NCI-H2196 treated with DMSO at 0.1 percent for 48 hours (cell line): ENCODE measurements at regions not wholly inside any gene's neighbourhood (a gene's known extent, or its start where the extent isn't known, plus 50 kb on each side); places are given as distances from the start of the nearest gene placed in this dataset.
A peak's percentile ranks its signal among the peaks of the same experiment; 100 is the strongest.

Source experiments
- DNase-seq: peaks from one replicate; lab custom pipeline; 2025; ENCODE audit not compliant: unreplicated experiment; lab: John Stamatoyannopoulos, UW

DNA sequence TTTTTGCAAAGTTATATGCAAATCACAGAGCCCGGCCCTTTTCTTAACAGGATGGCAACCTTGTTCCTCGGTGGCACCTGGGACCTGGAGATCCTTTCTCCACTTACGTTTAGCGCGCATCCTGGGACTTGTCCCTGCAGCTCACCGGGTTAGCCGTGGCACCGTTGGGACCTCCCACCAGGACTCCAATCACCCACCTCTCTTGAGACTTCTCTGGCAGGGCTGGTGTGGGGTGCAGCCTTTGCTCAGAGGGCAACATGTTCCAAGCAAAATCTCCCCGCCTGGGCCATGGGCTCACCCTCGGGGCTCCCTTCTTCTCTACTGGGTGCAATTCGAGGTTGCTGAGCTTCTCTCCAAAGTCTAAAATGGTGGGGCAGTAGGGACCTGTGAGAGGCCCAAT, 211.9 kb upstream of the UMPS start:
- DNase-seq = no peak

DNA sequence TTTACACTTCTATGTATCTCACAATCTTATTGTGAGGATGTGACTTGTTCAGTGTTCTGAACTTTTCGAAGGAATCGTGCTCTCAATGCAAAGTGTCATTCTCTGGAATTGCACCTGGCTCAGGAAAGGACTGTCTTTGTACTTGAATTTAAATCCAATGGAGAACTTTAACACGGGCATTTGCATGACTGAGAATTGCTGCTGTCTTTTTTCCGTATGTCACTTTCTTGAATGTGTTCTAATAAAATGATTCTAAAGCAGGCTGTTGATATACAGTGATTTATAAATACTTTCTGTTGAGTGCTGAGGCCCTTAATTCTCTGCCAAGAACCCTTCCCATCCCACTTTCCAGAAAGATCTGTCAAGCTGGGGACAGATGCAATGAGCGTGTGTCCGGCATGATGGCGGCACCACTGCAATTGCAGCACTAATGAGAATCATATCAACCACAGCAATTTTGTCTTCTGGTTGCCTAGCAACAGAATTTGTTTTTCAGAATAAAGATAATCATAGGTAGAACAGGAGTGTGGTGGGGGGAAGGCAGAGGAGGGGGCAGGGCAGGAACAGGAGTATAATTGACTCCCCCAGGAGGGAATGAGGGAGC, 210.6 kb upstream of the UMPS start:
- DNase-seq = no peak

DNA sequence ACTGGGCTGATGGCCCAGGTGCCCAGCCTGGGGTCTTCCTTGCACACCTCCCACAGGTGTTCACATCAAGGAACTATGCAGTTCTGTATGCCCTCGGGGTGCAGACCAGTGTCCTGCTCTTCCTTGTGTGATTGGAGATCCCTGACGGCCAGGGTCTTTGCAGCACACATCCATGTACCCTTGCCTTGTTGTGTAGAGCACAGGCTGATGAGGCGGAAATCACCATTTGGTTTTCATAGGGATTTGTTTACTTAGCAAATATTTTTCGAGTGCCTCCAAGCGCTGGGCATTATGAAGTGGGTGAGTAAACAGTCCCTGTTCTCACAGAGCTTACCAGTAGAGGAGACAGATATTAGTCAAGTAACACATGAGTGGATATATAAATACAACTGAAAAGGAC, 209.3 kb upstream of the UMPS start:
- peak; percentile 94 for DNase-seq

DNA sequence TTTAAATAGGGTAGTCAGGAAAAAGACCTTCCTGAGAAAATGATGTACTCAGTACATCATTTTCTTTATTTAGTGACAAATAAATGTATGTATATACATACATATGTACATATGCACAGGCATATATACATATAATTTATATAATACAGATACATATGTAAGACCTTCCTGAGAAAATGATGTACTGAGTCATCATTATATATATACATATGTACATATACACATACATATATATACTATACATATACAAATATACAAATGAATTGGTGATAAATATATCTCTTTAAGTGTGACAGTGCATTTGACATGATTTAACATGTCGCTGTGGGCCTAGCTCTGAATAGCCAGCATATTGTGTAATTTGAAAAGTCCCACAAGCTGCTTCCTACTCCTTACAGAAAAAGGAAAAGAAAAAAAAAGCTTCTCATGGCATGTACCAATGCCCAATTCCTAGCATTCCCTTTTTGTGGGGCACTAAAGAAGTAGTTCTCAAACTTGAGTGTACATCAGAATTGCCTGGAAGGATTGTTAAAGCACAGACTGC, 208.1 kb upstream of the UMPS start:
- no peak for DNase-seq

- DNase-seq = no peak
Observed at GRCh38 chr3:124526601-124527000, 203.7 kb upstream of the UMPS start.

- peak; percentile 45 for DNase-seq
Observed at GRCh38 chr3:124529826-124530571, 200.3 kb upstream of the UMPS start.

DNA sequence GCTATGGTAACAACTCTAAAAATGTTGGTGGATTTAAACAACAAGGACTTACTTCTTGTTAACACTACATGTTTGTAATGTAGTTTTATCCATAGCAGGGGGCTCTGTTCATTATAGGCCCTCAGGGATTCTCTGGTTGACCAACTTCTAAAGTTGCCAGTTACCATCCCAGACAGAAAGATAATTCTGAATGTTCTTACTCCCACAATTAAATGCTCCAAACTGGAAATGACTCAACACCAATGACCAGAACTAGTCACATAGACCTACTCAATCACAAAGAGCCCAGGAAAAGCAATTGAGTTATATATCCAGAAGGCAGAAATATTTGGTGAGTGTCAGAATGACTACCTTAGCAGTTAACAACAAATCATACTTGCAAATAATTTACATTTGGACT, 199.3 kb upstream of the UMPS start:
- no peak for DNase-seq

DNA sequence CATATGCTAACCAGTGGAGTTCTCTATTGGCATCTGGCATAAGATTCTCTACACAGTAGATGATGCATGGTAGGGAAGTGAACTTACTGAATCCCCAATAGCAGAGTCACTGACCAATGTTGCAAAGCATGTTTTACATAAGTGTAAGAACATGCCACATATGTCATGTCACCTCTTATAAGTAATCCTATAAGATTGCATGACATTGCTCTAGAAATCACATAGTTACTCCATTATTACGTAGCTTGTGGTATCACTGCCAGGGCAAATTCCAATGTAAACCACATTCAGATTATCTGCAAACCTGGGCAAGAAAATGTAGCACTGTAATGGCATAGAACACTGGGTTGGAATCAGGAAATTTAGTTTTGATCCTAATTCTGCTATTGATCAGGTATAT, 198.2 kb upstream of the UMPS start:
- no peak for DNase-seq

- DNase-seq = no peak
Observed at GRCh38 chr3:124535306-124535705, 194.9 kb upstream of the UMPS start.

DNA sequence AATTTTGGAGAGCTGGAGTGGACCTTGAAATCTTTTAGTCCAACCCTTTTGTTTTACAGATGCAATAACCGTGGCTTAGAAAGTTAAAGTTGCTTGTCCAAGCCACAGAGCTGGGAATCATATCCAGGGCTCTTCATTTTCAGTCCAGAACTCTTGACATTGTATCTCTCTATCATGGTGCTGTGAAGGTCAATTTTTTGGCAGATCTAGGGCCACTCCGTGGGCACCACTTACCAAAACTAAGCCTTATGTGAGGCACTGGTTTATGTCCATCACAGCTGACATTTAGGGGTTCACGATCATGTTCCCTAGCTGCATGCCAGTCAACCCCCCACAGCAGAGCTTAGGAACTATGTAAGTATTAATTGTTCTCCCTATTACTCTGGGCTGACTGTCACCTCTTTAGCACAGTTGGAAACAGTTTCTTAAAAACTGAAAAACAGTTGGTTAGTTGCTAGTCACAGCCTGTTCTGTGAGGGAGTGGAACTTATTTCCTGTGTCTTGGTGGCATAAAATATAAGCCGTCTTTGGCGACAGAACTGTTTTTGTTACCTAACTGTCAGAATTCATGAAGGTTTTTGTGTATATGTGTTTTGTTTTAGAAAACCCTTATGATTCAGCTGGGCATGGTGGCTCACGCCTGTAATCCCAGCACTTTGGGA, 189.6 kb upstream of the UMPS start:
- no peak for DNase-seq

DNA sequence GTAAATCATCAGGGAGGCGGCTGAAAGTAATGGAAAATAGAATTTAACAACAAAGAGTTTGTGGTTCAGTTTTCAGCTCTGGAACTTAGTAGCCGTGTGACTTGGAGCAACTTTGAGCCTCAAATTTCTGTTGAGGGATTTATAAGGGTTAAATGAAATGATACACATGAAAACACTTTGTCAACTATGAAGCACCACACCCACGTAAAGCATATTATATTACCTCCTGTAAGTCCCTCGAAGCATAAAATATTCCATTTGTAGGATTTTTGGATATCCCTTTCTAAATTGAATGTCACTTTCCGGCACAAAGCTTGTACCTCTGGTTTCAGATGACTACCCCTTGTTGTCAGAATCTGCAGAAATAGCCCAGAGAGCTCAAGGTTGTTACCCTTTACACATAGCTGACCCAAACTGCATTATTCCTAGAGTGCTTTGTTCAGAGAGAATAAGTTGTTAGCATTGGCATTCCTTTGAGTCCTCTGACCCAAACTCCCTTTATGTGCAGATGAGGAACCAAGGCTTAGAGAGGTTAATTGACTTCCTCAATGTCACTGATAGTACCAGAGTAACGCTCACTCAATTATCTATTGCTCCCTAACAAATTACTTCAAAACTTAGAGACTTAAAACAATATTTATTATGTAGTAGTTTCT, 187.9 kb upstream of the UMPS start:
- no peak for DNase-seq

DNA sequence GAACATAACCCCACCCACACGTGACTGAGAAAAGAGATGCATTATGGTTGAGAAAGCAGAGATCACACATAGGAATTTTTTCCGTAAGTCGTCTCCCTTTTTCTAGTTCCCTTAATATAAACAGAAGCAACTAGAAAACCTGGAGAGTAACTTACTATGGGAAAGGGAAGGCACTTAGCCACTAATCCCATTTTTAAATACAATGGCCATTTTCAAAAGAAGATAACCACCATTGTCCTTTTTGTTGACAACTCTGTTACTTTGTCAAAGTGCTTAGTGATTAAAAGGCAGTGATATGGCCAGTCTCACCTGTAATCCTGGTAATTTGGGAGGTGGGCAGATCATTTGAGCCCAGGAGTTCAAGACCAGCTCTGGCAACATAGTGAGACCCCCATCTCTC, 184.4 kb upstream of the UMPS start:
- no peak for DNase-seq

- peak; percentile 97 for DNase-seq
Observed at GRCh38 chr3:124552224-124552623, 178.0 kb upstream of the UMPS start.

DNA sequence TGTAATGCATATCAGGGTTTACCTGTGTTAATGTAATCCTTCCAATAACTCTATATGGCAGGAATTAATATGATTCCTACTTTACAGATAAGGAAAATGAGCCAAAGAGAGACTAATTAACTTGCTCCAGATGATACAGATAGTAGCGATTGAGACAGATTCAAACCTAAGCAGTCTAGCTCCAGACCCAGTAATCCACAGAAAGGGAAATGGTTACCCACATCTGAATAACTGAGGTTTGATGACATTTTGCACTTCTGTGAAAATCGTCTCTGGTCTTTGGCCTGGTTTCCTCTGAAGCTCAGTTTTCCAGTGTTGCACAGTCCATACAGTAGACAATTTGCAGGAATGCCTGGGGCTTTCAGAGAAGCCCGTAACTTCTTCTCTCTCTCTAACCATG, 177.1 kb upstream of the UMPS start:
- no peak for DNase-seq

GRCh38 chr3:124556636-124557035, 173.6 kb upstream of the UMPS start:
- DNase-seq = no peak

DNA sequence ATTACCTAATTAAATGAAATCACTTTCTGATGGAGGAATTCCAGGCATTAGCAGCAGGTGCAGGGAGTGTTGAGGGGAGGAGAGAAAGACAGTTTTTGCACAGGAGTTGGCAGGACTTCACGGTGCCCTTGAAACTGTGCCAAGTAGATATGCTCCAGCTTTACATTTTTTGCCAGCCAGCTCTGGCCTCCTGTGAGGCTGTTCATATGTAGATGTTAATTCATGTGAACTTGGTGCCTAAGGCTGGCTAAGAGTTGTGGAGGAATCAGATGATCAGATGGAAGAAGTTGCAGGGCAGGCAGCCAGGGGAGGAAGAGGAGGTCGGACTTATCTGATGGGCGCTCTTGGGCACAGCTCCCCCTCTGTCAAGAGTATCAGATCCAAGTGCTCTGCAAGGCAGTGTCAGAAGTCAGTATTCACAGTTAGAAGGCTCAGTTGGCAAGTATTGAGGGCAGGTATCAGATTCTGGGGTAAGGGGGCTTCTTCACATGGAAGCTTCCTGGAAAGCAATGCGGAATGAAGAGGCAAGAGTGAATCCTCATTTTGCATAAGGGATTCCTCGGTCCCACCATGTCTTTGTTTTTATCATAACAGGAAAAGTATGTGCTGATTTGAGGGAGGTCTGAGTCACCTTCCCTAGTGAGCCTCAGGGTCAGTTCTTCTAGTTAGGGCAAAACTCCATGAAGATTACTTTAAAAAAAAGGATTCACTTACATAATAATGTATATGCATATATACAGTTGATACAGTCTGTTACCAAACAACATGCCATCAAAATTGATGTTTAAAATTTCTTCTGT, 172.6 kb upstream of the UMPS start:
- DNase-seq = peak; percentile 26

DNA sequence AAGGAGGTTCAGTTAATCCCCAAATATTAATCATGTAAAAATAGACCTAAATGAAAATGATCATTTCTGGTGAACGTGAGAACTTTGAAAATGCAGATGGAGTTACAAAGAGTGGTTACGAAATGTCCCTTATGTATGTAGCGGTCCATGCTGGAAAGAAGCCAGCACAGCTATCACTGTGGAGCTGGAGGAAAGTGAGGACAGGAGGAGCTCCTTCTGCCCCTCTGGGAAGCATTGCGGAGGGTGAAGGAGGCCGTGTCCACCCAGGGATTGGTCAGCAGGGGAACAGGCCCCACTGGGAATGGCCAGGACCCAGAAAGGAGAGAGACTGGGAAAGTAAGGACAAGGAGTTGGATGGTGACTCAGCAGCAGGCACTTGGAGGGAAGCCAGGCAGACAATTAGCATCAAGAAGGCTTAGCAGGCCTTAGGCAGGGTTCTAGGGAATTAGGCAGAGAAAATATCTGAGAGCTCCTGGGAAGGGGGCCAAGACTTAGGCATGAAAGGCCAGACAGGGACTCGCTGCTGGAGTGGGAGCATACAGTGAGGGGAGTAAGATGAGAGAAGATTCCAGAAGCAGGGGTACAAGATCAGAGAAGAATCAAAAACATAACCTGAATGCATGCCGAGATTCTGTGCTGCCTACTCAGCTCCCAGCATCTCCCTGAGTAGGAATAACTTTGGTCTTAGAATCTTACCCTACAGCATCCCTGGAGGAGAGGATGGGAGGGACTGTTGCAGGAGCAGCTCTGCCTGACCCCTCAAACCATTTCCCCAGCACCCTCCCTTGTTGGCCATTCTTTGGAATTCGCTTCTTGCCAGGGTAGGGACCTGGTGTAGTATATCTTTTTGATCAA, 171.0 kb upstream of the UMPS start:
- peak; percentile 67 for DNase-seq

DNA sequence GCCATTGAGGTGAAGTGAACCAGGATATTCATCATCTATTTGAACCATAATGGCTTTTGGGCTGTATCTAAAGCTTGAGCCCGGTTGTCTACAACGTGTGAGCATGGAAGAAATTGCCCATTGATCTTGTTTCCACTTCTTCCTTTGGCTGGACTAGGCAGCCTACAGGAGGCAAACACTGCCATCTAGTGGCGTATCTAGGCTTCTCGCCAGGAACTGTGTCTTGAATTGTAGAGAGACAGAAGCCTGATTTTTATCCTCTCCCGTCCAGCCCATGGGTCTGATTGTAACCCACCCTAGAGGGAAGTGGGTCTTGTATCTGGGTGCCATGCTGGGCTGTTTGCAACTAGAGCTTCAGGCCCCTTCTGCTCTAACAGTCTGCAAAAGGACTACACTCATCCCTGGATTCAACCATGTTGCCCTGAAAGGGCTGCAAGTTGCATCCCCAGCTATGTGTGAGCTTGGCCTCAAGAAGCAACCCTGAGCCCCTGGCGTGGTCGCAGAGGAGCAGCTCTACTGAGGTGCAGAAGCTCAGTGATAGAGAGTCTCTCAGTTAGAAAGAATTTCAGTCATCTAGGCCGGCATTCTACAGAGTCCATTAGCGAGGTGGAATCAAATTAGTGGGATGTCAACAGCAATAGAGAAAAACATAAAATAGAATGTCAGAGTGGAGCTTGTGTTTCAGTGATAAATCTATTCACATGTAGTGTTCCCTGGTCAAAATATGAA, 170.2 kb upstream of the UMPS start:
- peak; percentile 79 for DNase-seq

DNA sequence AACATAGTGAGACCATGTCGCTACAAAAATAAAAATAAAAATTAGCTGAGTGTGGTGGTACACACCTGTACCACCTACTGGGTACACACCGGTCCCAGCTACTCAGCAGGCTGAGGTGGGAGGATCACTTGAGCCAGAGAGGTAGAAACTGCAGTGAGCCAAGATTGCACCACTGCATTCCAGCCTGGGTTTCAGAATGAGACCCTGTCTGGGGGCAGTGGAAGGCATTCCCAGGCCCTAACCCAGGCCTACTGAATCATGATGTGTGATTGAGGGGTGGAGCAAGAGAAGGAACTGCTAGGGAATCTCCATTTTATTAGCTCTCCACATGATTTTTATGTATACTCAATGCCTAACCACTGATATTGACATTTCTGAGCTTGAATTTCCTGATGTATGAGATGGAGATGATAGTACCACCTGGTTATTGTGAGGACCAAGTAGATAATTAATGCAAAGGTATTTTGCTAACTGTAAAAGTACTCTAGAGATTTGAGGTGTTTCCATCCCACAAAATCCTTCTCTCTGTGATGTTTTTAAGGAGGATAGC, 169.5 kb upstream of the UMPS start:
- no peak for DNase-seq
